GM12865 (cell line): ENCODE measurements at regions not wholly inside any gene's neighbourhood (a gene's known extent, or its start where the extent isn't known, plus 50 kb on each side); places are given as distances from the start of the nearest gene placed in this dataset.

Experiments
- DNase-seq: peaks from one replicate; pipeline ENCODE4 v3.0.0; 2010; ENCODE audit warnings: low read depth
- H3K4me3 ChIP-seq: 2 replicates; pipeline ENCODE4 v1.5.1; 2011; ENCODE audit warnings: mild to moderate bottlenecking, low read depth, low read length, control low read depth
- TF ChIP-seq, protein P1 (sequence below): IDR thresholded peaks from 2 replicates; pipeline ENCODE4 v1.5.1; 2011; ENCODE audit warnings: low read length, control low read depth, low read depth, inconsistent platforms; ENCODE audit not compliant: insufficient read depth; ENCODE audit errors: missing control alignments

DNA sequence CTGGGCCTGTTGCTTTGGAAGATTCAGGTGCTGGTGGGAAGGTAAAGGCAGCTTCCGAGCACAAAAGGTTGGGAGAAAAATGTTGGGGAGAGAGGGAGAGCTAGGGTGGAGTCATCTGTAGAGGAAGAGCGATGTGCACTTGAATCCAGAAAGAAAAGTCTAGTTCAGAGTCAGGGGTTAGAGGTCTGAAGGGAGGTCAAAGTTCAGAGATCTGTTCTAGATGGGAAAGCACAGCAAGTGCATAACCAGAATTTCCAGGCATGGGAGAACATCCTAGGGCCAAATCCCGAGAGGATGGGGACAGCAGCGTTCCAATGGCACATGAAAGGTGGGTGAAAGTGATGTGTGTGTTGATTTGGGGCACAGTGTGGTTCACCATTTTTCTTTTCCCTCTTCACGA lies 51.5 kb upstream of the MKLN1 start:
- TF ChIP-seq, protein P1, sequence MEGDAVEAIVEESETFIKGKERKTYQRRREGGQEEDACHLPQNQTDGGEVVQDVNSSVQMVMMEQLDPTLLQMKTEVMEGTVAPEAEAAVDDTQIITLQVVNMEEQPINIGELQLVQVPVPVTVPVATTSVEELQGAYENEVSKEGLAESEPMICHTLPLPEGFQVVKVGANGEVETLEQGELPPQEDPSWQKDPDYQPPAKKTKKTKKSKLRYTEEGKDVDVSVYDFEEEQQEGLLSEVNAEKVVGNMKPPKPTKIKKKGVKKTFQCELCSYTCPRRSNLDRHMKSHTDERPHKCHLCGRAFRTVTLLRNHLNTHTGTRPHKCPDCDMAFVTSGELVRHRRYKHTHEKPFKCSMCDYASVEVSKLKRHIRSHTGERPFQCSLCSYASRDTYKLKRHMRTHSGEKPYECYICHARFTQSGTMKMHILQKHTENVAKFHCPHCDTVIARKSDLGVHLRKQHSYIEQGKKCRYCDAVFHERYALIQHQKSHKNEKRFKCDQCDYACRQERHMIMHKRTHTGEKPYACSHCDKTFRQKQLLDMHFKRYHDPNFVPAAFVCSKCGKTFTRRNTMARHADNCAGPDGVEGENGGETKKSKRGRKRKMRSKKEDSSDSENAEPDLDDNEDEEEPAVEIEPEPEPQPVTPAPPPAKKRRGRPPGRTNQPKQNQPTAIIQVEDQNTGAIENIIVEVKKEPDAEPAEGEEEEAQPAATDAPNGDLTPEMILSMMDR, result no peak
- no peak overlapping the region for H3K4me3 ChIP-seq
- no peak for DNase-seq

GRCh38 chr7:131276748-131277147 lies 50.9 kb upstream of the MKLN1 start:
- H3K4me3 ChIP-seq, result no peak overlapping the region
- TF ChIP-seq, protein P1, result no peak
- no peak for DNase-seq
